ENCODE measurements at regions not wholly inside any gene's neighbourhood (a gene's known extent, or its start where the extent isn't known, plus 50 kb on each side); places are given as distances from the start of the nearest gene placed in this dataset.
"Not testable (repeated sequence)": the region's sequence is repeated elsewhere in the genome, so short reads cannot be mapped to it uniquely, and the experiment has no call there.

DNA sequence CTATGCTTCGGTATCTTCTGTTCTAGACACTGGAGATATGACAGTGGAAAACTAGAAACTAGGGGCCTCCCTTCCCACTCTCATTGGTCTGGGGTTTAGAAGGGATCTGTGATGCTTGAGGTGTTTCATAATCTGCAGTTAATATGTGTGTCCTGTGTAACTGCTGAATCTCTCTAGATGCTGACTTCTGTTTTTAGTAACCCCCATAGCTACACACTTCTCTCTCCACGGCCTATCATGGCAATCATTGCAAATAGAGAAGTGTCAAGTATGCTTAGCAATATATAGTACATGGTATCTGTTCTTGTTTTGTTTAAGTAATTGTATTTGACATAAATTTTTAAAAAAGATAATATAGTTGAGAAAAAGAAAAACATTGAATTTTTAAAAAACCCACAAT, 394.6 kb upstream of the MMS22L start:
- DNase-seq (ENCODE audit: low read depth in 2 of 2): no peak

DNA sequence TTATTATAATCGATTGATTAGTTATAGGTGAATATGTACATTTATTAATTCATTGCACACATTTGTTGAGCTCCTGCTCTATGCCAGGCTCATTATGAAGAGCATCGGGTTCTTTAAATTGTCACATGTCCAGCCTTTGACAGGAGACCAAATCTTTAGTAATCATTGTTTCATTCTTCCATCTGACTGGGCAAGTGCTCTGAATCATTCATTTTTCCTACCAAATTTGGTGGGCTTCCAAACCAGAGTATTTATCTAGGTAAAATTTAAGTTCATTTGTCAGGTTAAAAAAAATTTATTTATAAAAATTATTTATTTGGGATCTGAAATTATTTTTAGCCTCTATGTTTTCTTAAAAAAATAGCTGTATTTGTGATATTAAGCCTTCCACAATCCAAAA, 404.9 kb upstream of the MMS22L start:
- DNase-seq (ENCODE audit: low read depth in 2 of 2): no peak

DNA sequence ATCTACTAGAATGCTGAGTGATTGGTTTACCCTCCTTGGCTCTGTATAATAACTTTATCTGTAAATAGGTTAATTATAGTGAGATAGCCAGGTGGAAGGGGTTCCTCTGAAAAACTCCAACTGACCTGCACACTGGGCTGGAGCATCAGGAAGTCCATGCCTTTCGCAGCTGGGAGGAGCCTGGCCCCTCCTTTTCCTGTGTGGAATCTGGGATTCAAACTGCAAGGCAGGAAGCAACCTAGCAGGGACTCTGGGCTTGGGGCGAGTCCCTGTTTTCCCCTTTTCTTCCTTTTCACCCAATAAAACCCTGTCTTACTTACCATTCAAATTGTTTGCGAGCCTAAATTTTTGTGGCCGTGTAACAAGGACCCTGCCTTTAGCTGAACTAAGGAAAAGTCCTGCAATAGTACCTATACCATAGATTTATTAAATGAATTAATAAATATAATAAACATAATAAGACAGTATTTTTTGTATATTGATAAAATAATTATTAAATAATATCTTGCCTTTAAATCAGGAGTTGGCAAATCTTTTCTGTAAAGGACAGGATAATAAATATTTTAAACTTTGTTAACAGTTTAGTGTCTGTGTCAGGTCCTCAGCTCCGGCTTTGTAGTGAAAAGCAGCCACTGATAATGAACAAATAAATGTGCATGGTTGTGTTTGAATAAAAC, 406.2 kb upstream of the MMS22L start:
- DNase-seq (ENCODE audit: low read depth in 2 of 2): no peak

DNA sequence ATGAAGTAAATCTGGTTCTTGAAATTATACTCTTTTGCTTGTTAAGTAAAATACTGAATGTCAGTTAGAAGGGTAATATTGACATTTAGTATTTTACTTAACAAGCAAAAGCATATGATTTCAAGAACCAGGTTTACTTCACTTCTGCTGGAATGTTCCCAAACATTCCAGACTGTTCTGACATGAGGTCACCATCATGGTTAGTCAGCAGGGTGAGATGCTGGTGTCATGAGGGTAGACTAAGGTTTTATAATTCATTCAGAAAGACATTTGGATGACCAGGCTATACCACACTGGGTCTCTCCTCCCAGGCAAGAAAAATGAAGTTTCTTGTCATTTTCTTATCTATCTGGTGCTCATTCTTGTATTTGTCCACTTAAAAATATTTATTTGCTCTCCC, 414.4 kb upstream of the MMS22L start:
- no peak for DNase-seq (ENCODE audit: low read depth in 2 of 2)

DNA sequence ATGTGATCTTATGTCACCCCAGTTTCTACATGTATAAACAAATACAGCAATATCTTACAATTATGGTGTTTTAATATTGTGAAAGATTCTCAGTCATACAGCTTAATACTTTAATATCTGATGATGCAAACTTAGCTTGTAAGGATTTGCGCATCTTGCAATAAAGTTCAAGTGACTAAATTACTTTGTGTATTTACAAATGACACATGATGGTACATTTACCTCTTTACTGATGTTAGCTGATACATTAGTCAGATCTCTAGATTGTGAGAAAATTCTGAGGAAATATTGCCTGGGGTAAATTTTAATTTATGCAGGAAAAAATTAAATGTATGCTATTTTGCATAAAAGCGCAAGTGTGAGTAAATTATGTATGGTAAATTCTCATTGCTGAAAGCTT, 418.8 kb upstream of the MMS22L start:
- DNase-seq (ENCODE audit: low read depth in 2 of 2): no peak

DNA sequence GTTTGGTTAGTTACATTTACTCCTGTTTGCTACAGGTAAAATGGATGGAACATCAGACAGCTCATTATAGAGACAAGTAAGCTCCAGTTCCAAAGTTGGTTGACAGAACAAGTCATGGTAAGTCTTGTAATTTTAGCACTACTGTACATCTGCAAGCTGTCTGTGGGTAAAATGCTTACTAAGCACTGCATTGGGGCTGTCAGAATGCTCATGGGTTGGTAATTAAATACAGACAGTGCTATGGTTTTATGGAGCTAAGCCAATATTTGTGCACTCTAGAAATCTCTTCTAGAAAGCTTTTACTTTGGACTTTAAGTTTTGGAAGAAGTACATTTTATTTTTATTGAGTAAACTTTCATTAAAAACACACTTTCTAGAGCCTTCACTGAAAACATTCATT, 419.2 kb upstream of the MMS22L start:
- DNase-seq (ENCODE audit: low read depth in 2 of 2): no peak

DNA sequence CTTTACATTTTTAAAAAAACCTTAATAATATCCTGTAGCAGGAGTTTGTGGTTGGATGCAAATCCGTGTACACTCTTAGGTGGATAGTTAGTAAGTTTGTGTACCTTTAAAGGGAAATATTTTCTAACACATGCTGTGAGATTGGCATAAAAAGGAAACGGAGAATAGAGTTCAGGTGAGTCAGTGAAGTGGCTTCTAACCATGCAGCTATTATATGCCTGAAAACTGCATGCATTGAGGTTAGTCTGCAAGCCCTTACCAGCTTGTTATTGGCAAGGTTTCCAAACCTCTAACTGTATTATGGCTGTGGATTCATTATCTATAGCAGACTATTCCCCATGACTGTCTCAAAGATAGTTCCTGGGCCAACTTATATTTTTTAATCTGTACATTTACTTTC, 420.6 kb upstream of the MMS22L start:
- DNase-seq (ENCODE audit: low read depth in 2 of 2): no peak

DNA sequence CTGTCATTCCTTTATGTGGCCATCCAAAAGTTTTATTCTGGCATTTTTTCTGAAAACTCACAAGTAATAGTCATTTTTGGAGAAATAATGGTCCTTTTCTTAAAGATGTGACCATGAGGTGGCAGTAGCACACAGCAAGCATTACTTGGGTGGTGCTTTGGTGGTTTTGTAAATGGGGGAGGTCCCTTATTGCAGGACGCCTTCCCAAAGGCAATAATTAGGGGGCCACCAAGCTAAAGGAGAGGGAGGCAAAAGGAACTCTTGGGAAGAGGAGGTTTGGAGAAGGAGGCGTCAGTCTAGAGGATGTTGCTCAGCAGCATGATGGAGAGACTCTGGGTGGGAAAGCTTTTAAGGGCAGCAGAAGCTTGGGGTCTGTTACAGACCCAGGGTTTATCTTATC, 422.6 kb upstream of the MMS22L start:
- no peak for DNase-seq (ENCODE audit: low read depth in 2 of 2)

DNA sequence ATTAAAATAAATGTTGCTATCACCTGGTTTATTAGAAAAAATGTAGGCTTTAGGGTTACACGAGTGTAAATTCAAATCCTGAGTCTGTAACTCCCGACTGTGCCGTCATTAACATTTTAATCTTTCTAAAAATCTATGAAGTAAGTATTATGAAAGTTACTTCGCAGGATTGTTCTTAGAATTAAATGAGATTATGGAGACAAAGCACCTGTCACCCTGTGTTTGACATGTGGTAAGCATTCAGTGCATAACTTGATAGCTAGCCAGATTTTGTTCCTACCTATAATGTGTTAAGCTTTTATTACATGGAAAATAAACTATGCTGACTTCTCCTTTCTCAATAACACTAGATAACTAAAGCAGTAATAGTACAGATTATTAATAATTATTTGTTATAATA, 429.7 kb upstream of the MMS22L start:
- no peak for DNase-seq (ENCODE audit: low read depth in 2 of 2)

DNA sequence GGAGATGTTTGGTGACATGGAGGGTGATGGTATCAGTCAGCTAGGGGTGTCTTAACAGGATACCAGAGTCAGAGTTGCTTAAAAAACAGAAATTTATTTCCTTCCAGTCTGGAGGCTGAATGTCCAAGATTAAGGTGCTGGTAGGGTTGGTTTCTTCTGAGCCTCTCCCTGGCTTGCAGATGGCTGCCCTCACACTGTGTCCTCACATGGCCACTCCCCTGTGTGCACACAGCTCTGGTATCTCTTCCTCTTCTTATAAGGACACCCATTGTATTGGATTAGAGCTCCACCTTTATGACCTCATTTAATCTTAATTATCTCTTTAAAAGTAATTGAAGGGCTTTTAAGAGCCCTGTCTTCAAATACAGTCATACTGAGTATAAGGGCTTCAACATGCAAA, 431.8 kb upstream of the MMS22L start:
- DNase-seq (ENCODE audit: low read depth in 2 of 2): no peak

DNA sequence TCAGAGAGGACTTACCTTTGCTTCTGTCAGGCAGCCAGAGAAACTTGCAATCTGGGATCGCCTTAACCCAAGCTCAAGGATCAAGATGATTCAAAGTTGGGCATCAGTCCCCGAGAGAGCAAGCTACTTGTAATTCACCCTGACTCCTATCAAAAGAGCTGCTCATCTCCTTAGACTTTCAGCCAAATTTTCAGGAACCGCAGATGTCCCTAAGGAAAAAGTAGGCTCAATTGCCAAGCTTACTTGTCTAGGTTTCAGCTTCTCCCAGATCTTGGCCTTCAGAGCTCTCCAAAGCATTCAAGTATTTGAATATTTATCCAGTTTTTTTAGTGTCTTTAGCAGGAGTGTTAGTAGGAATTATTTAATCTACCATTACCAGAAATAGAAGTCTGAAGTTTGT, 434.1 kb upstream of the MMS22L start:
- no peak for DNase-seq (ENCODE audit: low read depth in 2 of 2)

DNA sequence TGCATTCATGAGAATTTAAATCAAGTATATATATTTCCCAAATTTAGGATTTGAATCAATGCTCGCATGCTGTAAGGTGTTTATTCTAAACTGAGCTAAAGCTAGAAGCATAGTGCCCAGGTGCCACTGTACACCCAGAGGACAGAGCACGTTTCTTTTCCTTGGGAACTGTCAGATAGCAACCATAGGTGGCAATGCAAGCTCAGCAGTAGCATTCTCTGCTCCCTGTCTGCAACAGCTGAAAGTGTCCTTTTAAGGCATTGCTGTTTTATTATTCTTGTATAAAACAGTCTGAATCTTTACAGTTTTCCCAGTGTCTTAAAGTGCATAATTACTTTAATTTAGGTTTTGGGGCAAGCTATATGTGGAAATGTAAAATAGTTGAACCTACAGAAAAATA, 443.4 kb upstream of the MMS22L start:
- no peak for DNase-seq (ENCODE audit: low read depth in 2 of 2)

DNA sequence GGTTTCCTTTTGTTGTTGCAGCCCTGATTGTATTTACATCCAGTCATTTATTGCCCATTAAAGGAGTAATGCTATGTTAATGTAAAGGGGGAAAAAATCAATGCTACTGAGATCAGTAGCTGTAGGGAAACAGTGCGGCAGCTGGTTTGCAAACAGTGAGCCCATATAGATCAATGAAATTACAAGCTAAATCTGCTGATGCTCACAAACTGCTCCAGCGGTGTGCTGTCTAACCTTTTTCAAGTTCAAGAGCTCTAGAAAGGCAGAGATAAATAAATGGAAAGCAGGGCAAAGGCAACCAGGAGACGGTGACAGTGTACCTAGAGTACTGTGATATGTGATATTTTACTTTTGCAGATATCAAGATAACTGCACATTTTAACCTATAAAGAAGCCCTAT, 449.0 kb upstream of the MMS22L start:
- no peak for DNase-seq (ENCODE audit: low read depth in 2 of 2)

DNA sequence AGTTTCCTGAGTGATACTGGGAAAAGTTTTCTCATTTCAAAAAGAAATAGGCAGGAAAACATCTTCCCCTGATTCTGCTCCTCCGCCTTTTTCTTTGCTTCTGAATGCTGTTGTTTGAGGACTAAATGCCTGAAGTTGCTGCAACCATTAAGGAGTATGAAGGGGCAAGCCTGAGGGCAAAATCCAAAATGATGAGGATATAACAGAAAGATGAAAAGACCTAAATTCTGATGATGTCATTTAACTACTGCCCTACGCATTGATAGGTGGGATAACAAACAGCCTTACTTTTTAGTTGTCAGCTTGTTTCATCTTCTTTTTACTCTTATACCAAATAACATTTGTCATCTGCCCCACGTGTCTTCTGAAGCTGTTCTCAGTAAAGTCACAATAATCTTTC, 474.6 kb upstream of the MMS22L start:
- DNase-seq (ENCODE audit: low read depth in 2 of 2): no peak

DNA sequence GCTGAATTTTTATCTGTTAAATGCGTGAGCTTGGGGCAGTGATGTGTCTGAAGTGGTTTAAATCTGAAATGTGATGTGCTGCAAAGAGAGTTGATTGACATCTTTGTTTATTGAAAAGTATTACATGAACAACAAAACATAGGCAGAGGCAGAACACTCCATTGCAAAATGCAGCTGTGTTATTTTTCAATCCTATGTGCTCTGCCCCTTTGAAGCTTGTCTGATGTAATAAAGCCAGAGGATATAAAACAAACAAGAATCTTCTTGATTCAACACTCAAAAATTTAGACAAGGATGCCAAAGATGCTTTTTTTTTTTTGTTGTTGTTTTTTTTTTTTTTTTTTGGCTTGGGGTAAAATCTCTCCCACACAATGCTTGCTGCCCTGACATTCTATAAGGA, 482.4 kb upstream of the MMS22L start:
- DNase-seq (ENCODE audit: low read depth in 2 of 2): no peak

DNA sequence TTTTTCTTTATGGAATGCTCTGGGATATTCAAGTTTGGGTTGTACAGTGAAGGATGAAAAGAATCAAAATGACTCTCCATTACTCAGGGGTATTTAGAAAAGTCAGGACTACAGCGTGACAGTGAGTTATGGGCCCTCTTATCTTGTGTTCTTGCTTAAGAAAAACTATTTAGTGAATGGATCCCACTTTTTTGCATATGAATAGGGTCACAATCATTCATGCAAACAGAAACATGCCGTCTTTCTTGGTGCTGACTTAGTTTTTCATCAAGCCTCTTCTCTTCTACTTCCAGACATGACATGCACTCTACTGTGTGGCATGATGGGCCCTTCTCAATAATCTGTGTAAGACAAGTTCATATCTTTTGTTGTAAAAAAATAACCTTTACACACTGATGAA, 488.4 kb upstream of the MMS22L start:
- DNase-seq (ENCODE audit: low read depth in 2 of 2): no peak

DNA sequence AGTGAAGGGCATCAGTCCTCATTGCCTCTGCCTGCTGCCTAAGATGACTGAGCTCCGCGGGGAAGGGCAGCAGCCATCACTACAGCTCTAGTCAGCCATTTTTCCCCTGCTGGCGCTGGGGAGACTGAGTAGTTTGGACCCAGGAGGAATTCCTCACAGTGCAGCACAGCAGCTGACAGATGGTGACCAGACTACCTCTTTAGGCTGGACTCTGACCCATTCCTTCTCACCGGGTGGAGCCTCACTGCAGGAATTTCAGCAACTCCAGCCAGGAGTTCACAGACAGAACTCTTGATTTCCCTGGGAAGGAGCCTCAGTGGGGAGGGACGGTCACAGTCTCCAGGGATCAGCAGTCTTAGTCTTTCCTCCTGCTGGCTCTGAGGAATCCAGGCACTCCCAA, 492.0 kb upstream of the MMS22L start:
- DNase-seq (ENCODE audit: low read depth in 2 of 2): no peak

DNA sequence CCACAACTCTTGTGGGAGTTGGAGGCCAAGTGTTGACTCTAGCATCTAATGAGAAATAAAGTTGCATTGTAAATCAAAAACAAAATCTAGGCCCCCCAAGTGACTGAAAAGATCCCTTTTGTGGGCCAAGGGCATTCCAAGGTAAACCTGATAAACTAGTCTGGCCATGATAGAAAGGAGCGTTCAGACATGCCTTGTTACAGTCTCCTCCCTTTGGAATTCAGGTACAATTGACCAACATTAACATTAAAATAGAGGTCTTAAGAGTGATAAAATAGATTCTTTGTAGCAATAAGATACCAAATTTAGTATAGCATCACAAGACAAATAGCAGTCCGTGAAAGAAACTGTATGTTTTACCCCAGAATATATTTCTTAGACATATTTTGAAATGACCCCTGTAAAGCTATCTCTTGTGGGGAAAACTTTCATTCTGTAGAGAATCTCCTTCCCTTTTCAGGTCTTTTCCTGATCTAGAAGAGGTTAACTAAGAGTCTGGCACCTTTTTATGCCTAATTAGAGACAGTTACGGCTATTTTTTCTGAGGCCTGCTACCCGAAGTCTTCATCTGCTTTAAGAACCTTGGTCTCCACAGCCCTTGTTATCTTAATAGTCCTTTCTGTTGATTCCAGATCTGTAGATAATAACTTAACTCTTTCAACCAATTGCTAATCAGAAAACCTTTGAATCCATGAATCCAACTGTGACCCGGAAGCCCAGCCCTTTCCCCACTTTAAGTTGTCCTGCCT, 495.4 kb upstream of the MMS22L start:
- DNase-seq (ENCODE audit: low read depth in 2 of 2): no peak

DNA sequence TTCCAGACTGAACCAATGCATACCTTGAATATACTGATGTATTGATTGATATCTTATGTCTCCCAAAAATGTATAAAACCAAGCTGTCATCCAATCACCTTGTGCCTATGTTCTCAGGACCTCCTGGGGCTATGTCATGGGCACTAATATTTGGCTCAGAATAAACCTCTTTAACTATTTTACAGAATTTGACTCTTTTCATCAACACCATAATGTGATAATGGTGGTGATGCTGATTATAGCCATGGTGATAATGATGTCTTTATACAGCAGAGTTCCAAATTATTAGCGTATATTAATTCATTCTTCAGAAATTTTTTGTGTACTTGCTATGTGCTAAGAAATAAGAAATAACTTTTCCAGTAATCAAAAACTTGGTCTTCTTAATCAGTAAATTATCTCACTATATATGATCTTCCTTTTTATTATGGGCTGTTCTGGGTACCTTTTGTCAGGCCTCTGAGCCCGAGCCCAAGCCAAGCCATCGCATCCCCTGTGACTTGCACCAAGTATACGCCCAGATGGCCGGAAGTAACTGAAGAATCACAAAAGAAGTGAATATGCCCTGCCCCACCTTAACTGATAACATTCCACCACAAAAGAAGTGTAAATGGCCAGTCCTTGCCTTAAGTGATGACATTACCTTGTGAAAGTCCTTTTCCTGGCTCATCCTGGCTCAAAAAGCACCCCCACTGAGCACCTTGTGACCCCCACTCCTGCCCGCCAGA, 496.2 kb upstream of the MMS22L start:
- DNase-seq (ENCODE audit: low read depth in 2 of 2): not testable (repeated sequence)

DNA sequence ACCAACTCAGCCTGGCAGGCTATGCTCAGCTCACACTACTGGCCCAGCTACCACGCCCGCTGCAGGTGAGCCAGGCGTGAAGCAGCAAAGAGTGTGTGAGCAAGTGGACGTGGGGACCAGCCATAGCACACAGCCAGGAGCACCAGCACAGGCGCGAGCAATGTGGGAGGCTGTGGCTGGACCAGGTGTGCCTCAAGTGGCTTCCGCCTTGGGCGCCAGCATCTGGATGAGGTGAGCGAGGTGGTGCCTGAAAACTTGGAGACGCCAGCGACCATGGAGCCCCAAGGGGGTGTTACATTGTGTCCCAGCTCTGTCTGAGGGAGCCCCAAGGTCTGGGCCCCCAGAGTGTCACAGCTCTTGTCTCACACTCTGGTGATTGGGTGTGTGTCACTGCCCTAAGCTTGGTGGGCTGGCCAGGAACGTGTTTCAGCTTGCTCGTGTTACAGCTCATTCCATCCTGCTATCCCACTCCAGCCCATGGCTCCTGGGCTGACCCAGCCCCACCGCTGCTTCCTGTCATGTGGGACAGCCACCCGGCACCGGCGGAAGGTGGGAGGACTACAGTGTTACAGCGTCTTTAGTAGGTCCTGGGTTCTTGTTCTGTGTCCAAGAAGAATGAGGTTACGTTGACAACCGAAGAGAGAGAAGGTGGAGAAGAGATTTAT, 508.0 kb upstream of the MMS22L start:
- DNase-seq (ENCODE audit: low read depth in 2 of 2): no peak

DNA sequence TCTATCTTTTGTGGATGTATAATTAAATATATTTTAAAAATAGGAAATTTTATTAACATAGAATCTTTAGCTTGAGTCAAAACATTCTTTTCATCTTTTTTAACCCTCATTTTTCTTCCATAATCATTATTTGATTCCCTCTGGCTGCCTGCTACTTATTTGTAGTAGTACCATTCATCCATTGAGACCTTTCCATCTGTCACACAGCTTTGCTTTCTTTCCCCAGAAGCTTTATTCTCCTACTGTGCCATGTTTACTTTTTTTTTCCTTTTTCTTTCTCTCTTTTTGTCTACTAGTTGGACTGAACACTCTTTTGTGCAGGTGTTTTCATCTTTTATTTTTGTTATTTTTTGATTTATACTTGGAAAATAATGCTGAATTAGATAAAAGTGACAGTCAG, 522.6 kb upstream of the MMS22L start:
- no peak for DNase-seq (ENCODE audit: low read depth in 2 of 2)

DNA sequence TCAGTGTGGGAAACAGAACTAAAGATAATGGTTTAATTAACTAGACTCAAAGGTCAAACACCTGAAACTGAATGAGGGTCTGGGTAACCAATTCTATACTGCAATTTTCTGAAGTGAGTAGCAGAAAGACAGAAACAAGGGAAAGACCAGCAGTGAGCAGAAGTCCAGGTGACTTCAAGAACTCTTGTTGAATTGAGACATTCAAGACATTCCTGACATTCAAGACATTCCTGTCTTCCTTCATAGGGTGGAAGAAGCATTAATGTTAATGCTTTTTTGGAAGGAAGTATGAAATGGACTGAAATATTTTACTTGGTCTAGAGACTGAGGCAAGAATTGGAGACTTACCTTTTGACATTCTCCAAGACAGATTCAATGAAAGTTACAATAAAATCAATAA, 529.9 kb upstream of the MMS22L start:
- DNase-seq (ENCODE audit: low read depth in 2 of 2): no peak

Data from activated CD8-positive, alpha-beta memory T cell treated with anti-CD3 and anti-CD28 coated beads for 4 hours (primary cell).